Hepatocyte (in vitro differentiated cells): ENCODE measurements at regions not wholly inside any gene's neighbourhood (a gene's known extent, or its start where the extent isn't known, plus 50 kb on each side); places are given as distances from the start of the nearest gene placed in this dataset.

Experiments
- DNase-seq: peaks from one replicate; pipeline ENCODE4 v3.0.0-alpha.2; 2016; ENCODE audit warnings: low spot score
- H2AFZ ChIP-seq: fragments of 200-600 bp; sonication (generic); 2 replicates; pipeline ENCODE4 v1.6.0; 2016; ENCODE audit warnings: antibody characterized with exemption, mild to moderate bottlenecking
- H3K27ac ChIP-seq: fragments of 200-600 bp; sonication (generic); 2 replicates; pipeline ENCODE4 v1.5.1; 2016; ENCODE audit warnings: mild to moderate bottlenecking
- H3K27me3 ChIP-seq: fragments of 200-600 bp; sonication (generic); 2 replicates; pipeline ENCODE4 v1.6.1; 2016
- H3K36me3 ChIP-seq: fragments of 200-600 bp; sonication (generic); replicated peaks from 2 replicates; pipeline ENCODE4 v1.5.1; 2016; ENCODE audit warnings: low read depth; ENCODE audit not compliant: insufficient read depth
- H3K4me1 ChIP-seq: fragments of 200-600 bp; sonication (generic); 2 replicates; pipeline ENCODE4 v1.5.1; 2016; ENCODE audit warnings: mild to moderate bottlenecking, moderate library complexity; ENCODE audit not compliant: insufficient read depth
- H3K4me2 ChIP-seq: fragments of 200-600 bp; sonication (generic); 2 replicates; pipeline ENCODE4 v1.6.0; 2016
- H3K4me3 ChIP-seq: fragments of 200-600 bp; sonication (generic); 2 replicates; pipeline ENCODE4 v1.5.1; 2016; ENCODE audit warnings: mild to moderate bottlenecking
- H3K79me2 ChIP-seq: fragments of 200-600 bp; sonication (generic); 2 replicates; pipeline ENCODE4 v1.6.0; 2017; ENCODE audit warnings: mild to moderate bottlenecking
- H3K9me2 ChIP-seq: fragments of 200-600 bp; sonication (generic); replicated peaks from 2 replicates; pipeline ENCODE4 v1.6.0; 2017; ENCODE audit warnings: mild to moderate bottlenecking; ENCODE audit not compliant: insufficient read depth
- H3K9me3 ChIP-seq: fragments of 200-600 bp; sonication (generic); 2 replicates; pipeline ENCODE4 v1.5.1; 2016; ENCODE audit warnings: low read depth, mild to moderate bottlenecking
- H4K20me1 ChIP-seq: fragments of 200-600 bp; sonication (generic); 2 replicates; pipeline ENCODE4 v1.6.0; 2016; ENCODE audit warnings: mild to moderate bottlenecking; ENCODE audit not compliant: insufficient read depth, poor library complexity, severe bottlenecking
- CTCF ChIP-seq: fragments of 200-600 bp; sonication (generic); IDR thresholded peaks from 2 replicates; pipeline ENCODE4 v1.5.1; 2016; ENCODE audit warnings: antibody characterized with exemption, mild to moderate bottlenecking; ENCODE audit not compliant: poor library complexity
- EZH2 ChIP-seq: fragments of 200-600 bp; sonication (generic); IDR thresholded peaks from 2 replicates; pipeline ENCODE4 v1.6.1; 2016; ENCODE audit warnings: antibody characterized with exemption, mild to moderate bottlenecking, borderline replicate concordance
- EZH2phosphoT487 ChIP-seq: fragments of 200-600 bp; sonication (generic); IDR thresholded peaks from one replicate; pipeline ENCODE4 v1.6.1; 2018; ENCODE audit warnings: antibody characterized with exemption, mild to moderate bottlenecking, low read depth, moderate library complexity; ENCODE audit not compliant: unreplicated experiment, severe bottlenecking
- WGBS: methylation state at CpG from one replicate; pipeline ENCODE4 v1.1.6; 2016; ENCODE audit warnings: low lambda C conversion rate; ENCODE audit errors: missing lambda C conversion rate; 5-methylcytosine and 5-hydroxymethylcytosine counted together

- no peaks in the 10 kb centered on the region for H3K9me2 ChIP-seq
- H3K4me2 ChIP-seq, result no peak overlapping the region
- H3K36me3 ChIP-seq, result no peaks in the 10 kb centered on the region
- H2AFZ ChIP-seq, result no peak overlapping the region
- peak overlapping the region; percentile 21 for H3K27ac ChIP-seq
- no peak overlapping the region for H3K4me3 ChIP-seq
- no peak for DNase-seq
- H3K27me3 ChIP-seq, result no peaks in the 10 kb centered on the region
- no peaks in the 10 kb centered on the region for H3K79me2 ChIP-seq
- no peaks in the 10 kb centered on the region for H3K9me3 ChIP-seq
- no peak for TF ChIP-seq EZH2phosphoT487
- no peak for TF ChIP-seq CTCF
- no peak for TF ChIP-seq EZH2
- no peaks in the 10 kb centered on the region for H4K20me1 ChIP-seq
- peaks cover 29% of the 10 kb centered on the region for H3K4me1 ChIP-seq
- WGBS, result 42% methylated on average over 2 of the region's 2 CpGs
These were observed 102.3 kb upstream of the IPO9 start for GRCh38 chr1:201726700-201727099.

GRCh38 chr1:201728731-201729130, 100.2 kb upstream of the IPO9 start:
- Histone ChIP-seq H3K79me2 (no peaks in the 10 kb centered on the region), H4K20me1 (no peaks in the 10 kb centered on the region), H3K9me2 (no peaks in the 10 kb centered on the region), H3K27ac (no peak overlapping the region), H3K4me3 (no peak overlapping the region), H3K9me3 (no peaks in the 10 kb centered on the region), H3K36me3 (no peaks in the 10 kb centered on the region), H2AFZ (no peak overlapping the region), H3K4me1 (peaks cover 30% of the 10 kb centered on the region), H3K27me3 (no peaks in the 10 kb centered on the region), H3K4me2 (no peak overlapping the region)
- DNase-seq, result no peak
- TF ChIP-seq EZH2 (no peak), EZH2phosphoT487 (no peak), CTCF (no peak)

- Histone ChIP-seq H3K27ac (no peak overlapping the region), H3K79me2 (no peaks in the 10 kb centered on the region), H3K4me2 (no peak overlapping the region), H3K27me3 (no peaks in the 10 kb centered on the region), H2AFZ (no peak overlapping the region), H4K20me1 (no peaks in the 10 kb centered on the region), H3K4me1 (peaks cover 17% of the 10 kb centered on the region), H3K9me2 (no peaks in the 10 kb centered on the region), H3K9me3 (no peaks in the 10 kb centered on the region), H3K4me3 (no peak overlapping the region), H3K36me3 (no peaks in the 10 kb centered on the region)
- no peak for DNase-seq
- no peak for TF ChIP-seq CTCF
- no peak for TF ChIP-seq EZH2phosphoT487
- TF ChIP-seq EZH2, result no peak
- 79% methylated on average over 5 of the region's 5 CpGs for WGBS
These were observed 98.9 kb upstream of the IPO9 start for GRCh38 chr1:201729973-201730608.

- Histone ChIP-seq H3K79me2 (no peaks in the 10 kb centered on the region), H3K4me1 (peaks cover 14% of the 10 kb centered on the region), H3K4me2 (no peak overlapping the region), H3K4me3 (no peak overlapping the region), H3K9me2 (no peaks in the 10 kb centered on the region), H3K36me3 (no peaks in the 10 kb centered on the region), H4K20me1 (no peaks in the 10 kb centered on the region), H3K9me3 (no peaks in the 10 kb centered on the region), H3K27ac (no peak overlapping the region), H2AFZ (no peak overlapping the region), H3K27me3 (no peaks in the 10 kb centered on the region)
- 50% methylated on average over 2 of the region's 2 CpGs for WGBS
- TF ChIP-seq EZH2phosphoT487 (no peak), CTCF (no peak), EZH2 (no peak)
- no peak for DNase-seq
These were observed 98.3 kb upstream of the IPO9 start for GRCh38 chr1:201730611-201731010.
